OCI-LY7 (cell line): ENCODE measurements at regions not wholly inside any gene's neighbourhood (a gene's known extent, or its start where the extent isn't known, plus 50 kb on each side); places are given as distances from the start of the nearest gene placed in this dataset.

Experiments used
- EZH2phosphoT487 ChIP-seq: fragments of 200-600 bp; sonication (generic); IDR thresholded peaks from 2 replicates; pipeline ENCODE4 v1.6.1; 2018; ENCODE audit warnings: low read depth, borderline replicate concordance, mild to moderate bottlenecking, mixed run types, antibody characterized with exemption, low read length, moderate library complexity, mixed read lengths
- TF ChIP-seq, protein P1 (sequence below): fragments of 200-600 bp; sonication (generic); conservative IDR thresholded peaks from 2 replicates; pipeline ENCODE4 v1.5.1; 2014; ENCODE audit warnings: mild to moderate bottlenecking, antibody characterized with exemption, low read length, moderate library complexity, mixed read lengths

DNA sequence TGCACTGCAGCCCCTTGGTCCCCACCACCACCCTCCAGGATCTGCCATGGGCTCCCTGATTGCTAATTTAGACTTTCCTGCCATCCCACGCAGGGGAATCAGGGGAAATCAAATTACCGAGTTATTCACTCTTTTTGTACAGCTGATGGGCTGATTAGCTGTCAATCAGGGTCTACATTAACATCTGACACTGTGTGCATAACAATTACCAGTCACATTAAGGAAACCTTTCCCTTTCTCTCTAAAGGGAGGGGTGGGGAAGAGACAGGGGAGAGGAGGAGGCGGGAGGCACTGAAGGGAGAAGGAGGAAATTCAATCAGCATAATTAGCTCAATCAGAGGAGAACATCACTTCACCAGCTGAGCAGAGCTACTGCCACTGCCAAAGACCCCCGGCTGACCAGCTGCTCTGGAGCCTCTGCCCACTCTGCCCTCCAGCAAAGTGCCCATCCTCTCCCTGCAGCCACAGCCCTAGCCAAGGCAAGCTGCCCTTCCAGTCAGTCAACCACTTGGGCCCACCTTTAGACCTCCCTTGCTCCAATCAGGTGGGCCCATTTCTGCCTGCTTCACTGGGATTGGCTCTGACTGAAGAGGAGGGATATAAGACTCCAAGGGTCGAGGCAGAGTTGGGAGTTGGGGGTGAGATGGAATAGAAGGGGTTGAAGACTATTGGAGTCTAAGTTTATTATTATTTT, 199.3 kb upstream of the ZC3H12A start:
- TF ChIP-seq, protein P1, sequence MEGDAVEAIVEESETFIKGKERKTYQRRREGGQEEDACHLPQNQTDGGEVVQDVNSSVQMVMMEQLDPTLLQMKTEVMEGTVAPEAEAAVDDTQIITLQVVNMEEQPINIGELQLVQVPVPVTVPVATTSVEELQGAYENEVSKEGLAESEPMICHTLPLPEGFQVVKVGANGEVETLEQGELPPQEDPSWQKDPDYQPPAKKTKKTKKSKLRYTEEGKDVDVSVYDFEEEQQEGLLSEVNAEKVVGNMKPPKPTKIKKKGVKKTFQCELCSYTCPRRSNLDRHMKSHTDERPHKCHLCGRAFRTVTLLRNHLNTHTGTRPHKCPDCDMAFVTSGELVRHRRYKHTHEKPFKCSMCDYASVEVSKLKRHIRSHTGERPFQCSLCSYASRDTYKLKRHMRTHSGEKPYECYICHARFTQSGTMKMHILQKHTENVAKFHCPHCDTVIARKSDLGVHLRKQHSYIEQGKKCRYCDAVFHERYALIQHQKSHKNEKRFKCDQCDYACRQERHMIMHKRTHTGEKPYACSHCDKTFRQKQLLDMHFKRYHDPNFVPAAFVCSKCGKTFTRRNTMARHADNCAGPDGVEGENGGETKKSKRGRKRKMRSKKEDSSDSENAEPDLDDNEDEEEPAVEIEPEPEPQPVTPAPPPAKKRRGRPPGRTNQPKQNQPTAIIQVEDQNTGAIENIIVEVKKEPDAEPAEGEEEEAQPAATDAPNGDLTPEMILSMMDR, result no peak
- TF ChIP-seq EZH2phosphoT487, result no peak
